G401 (cell line): ENCODE measurements at regions not wholly inside any gene's neighbourhood (a gene's known extent, or its start where the extent isn't known, plus 50 kb on each side); places are given as distances from the start of the nearest gene placed in this dataset.
A peak's percentile ranks its signal among the peaks of the same experiment; 100 is the strongest.

Experiments
- DNase-seq: peaks from one replicate; pipeline ENCODE4 v3.0.0-alpha.2; 2015; ENCODE audit warnings: low spot score
- in situ Hi-C: cut with HindIII; loops from 2 replicates; pipeline ENCODE4 v1.10.0; 2016; ENCODE audit warnings: low sequenced_read_pairs, mixed read lengths

DNA sequence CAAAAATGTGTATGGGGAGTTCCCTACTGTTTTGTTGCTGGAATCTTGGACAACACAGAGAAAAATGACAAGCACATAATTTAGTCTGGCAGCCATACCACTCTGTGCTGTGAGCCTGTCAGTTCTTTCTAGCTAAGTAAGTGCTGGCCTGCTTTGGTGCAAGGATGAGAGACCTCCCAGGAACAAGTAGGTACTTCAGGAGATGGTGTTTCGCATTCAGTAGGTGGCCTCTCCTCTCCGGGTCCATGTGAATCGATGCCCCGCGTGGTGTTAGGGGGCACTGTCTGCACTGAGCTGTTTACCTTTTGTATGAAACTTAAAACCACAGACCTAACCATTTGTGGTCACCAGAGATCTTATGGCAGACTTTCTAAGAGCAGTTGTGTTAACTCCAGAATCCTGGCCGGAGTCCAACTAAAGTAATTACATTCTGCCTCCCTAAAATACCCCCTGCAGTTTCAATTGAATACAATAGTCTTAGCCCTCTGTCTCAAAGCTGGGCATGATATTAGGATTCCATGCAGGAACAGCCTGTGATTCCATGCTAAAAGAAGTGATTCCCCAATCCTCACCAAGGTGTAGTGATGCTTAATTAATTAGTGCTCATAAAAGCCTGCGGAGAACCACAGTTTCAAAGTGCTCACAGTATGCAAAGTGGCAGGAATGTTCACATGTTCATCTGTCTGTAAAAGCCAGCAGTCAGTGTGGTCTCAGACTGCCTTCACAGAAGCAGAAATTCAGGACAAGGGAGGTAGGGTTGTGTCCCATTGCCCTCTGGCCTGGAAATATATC is 64.2 kb downstream of the LLPH start:
- in situ Hi-C loops: no loop called here
- DNase-seq: peak; percentile 66

DNA sequence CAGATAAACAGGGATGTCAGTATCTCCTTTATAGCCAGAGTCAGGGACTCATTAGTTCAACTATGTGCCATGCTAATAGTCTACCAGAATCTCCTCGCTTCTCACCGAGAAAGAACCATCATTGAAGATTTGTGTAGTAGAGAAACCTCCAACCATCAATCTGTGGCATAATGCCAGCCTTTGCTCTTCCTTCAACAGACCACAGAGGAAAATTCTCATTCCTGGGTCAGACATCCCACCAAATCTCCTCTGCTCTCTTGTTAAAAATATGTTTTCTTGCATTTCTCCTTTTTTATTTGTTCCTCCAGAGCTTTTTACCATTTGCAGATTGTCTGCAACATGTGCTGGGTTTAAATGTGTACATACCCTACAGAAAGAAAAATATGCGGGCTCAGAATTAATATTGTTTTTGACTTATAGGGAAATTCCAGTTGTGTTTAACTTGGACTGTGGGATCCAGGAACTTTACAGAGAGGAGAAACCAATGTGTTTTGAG is 64.9 kb downstream of the LLPH start:
- in situ Hi-C loops: no loop called here
- DNase-seq: no peak

DNA sequence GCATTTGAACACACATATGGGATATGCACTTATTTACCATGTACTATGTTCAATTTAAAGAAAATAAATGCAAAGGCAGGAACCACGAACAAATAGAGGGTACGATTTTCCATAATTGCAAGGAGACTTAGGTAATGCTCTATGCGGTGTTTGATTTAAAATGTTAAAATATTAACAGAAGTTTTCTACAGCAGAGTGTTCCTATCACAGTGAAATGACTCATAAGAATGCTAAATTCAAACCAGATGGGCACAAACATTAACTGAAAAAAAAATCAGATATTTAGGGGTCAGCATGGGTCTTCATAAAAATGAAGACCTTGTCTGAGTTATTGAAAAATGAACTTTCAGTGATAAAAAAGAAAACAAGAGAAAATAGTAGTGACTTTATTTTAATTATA is 65.4 kb downstream of the LLPH start:
- in situ Hi-C loops: no loop called here

DNA sequence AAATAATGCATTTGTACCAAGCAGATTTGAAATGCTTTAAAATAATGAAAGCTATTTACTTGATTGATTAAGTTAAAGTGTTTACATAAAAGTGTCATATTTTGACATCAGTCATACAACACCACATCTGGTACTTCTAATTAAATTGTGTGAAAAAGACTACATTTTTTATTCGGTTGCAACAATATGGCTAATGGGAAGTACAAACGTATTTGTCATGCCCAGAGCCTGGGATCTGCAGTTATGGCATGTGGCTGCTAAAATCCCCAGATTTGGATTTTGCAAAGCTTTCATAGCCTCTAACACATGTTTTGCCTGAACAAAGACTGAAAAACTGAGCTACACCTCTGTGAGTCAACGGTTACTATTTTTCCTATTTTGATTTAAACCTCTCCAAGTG is 66.6 kb downstream of the LLPH start:
- in situ Hi-C loops: no loop called here
- no peak for DNase-seq

More for the DNA sequence above, 65.4 kb downstream of the LLPH start:
- DNase-seq: no peak

DNA sequence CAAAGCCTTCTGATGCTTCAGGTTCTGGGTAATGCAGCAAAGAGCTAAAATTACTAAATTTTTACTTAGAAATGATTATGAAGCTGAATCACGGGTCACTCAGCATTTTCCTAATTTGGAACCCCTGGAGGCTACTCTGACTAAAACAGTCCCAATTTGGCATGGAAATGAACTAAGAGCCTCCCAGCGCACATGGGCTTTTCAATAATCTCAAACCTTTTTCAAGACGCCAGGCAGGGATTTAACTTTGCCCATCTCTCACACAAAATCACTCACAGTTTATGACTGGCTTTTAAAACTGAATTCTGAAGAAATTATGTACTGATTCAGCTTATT is 68.3 kb downstream of the LLPH start:
- no peak for DNase-seq
- in situ Hi-C loops: no loop called here

DNA sequence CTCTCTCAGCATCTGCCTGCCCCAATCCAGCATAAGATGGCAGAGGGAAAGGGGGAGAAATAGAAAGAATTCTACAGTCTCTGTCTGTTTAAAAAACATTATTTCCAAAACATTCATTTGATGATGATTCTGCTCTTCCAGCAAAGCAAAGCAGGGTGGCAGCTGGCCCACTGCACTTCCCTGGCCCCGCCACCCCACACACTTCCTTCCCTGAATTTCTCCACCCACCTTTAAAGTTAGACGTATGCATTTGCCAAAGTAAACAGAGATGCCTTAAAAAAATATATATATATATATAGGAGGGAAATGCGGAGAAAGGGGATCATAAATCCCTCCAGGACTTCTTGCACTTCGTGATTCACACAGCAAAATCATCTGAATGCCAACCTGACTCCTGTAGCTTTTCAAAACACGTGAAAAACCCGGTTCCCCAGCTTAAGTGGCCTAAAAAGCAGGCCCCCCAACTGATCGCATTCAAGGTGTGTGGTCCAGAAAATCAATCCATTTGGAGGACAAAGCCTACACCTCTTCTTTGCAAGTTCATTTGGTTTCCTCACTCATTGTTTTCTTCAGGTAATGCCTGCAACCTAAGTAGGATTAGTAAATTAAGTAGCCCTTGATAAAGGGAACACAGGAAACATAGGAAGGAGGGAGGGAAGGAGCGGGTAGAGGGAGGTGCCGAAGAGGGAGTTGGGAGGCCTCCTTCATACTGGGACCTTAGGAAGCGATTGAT is 68.8 kb downstream of the LLPH start:
- in situ Hi-C loops: no loop called here

DNA sequence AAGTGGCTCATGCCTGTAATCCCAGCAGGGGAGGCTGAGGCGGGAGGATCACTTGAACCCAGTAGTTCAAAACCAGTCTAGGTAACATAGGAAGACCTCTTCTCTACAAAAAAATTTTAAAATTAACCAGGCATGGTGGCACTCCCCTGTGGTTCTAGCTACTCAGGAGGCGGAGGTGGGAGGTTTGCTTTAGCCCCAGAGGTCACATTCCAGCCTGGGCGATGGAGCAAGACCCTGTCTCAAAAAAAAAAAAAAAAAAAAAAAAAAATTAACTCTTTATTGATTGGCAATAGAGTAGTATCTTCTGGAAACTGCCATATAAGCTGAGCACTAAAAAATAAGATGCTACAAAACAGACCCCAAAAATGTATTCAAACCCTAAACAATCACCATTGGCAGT is 69.5 kb downstream of the LLPH start:
- in situ Hi-C loops: no loop called here

More for the DNA sequence above, 68.8 kb downstream of the LLPH start:
- peak; percentile 60 for DNase-seq

DNA sequence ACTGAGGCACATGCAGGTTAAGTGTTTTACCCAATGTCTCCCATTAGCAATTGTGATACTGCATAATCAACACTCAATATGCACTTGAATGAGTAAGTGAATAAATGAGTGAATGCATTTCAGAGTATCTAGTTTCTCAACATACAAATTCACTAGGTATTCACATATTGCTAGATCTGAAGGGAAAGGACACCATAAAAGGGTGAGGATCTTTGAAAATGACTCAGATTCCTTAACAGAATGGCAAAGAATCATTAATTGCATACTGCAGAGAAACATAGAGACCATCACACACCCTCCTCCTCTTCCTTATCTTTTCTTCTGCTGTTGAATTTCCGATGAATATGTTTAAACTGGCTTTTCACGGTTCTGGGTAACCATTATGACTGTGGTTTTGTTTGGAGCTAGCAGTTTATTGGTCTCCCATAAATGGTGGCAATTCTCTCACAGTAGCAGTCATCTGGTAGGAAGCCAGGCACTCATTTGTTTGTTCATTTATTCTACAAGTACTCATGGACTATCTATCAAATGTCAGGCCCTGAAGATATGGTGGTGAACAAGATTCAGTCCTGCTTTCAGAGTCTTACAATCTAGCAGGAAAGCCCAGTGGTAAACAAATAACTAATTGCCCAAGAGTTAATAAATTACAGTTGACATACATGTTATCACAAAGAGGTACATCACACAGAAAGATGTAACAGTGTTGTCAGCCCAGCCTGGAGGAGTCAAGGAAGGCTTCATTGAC is 70.2 kb downstream of the LLPH start:
- in situ Hi-C loops: no loop called here
- DNase-seq: no peak

More for the DNA sequence above, 69.5 kb downstream of the LLPH start:
- DNase-seq: no peak

DNA sequence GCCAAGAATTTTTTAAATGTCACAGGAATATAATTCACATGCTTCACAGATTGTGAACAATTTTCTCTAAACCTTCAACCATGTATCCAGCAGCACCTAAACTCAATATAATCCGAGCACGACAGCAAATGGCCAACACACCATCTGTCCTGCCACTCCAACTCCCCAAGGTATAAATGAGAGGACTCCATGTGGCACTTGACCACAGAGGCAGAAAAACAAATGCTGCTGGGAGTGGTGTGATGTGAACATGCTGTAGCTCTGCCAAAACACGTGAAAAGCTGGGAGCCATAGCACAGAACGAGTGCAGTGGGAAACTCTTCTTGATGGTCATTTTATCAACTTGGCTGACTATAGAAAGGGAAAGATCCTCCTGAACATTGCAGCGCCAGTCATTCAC is 70.9 kb downstream of the LLPH start:
- in situ Hi-C loops: no loop called here
- DNase-seq: no peak

DNA sequence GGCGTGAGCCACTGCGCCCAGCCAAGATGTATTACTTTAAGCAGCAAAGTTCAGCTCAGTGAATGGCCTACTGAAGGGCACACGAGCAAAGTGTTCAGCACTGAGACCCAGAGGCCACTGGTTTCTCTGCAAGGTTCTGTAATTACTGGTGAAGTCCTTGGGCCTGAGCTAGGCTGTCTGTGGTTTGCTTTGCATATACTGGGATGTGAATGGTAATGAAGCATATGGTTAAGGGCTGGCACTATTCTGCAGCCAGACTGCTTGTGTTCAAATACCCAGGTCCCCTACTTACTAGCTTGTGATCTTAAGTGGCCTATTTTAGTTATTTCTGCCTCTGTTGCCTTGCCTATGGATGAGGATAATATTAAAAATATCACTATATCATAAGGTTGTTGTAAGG is 72.0 kb downstream of the LLPH start:
- in situ Hi-C loops: no loop called here
- DNase-seq: no peak

DNA sequence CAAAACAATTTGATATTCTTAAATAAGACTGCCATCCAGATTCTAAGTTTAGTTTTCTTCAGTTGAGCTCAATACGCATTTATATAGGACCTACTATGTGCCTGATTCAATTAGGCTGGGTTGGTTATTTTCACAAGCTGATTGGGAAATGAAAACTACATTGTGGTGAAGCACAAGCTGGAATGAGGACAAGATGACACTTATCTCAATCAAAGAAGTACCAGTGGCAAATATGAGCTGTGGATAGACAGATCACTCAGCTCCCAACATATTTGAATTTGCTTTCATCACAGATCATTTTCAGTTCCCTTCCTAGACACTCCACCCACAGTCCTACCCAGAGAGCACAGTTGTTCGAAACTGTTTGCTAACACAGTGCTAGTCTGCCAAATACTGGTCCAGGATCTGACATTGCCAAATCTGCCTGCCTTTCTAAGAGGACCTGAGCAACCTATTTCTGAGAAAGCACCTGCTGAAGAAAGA is 74.7 kb downstream of the LLPH start:
- DNase-seq: no peak
- in situ Hi-C loops: no loop called here

DNA sequence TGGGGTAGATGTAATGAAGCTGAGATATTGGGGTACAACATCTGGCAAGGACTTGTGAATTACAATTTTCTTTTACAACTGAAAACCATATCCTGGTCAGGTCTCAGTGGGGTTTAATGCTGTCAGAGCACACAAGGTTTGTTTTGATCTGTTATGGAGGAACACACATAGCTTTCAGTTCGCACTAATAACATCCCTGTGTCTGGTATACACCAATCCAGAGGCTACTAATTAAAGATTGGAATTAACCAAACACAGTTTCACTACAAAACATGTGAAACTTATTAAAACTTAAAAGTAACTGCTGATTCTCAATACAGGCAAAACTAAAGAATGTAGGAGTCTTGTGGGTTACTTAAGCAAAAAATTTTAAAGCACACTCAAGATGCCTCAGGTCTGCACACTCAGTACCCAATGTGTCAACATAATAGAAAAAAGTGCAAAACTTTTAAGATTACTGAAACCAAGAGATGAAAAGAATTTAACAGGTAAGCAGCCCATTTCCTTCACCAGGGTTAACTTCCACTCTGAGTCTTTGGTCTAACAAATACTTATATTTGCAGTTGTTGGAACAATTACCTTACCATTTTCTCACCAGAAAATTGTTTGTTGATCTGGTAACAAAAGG is 77.4 kb downstream of the LLPH start:
- in situ Hi-C loops: no loop called here
- no peak for DNase-seq

DNA sequence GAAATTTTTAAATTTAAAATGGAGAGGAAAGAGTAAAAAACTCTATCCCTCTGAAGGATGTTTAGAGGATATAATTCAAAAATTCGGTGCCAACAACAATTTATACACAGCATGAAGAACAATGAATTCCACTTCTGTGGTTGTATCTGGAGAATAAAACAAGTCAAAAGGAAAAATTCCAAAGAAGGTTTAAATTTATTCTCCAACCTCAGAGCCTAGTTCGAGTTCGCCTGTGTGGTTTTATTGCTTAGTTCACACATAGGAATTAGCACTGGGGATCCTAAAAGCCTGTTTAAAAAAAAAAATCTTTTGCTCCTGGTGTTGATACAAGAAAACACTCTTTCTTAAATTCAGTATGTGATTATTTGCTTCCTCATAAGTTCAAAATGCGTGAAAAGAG is 79.2 kb downstream of the LLPH start:
- in situ Hi-C loops: no loop called here
- DNase-seq: no peak

DNA sequence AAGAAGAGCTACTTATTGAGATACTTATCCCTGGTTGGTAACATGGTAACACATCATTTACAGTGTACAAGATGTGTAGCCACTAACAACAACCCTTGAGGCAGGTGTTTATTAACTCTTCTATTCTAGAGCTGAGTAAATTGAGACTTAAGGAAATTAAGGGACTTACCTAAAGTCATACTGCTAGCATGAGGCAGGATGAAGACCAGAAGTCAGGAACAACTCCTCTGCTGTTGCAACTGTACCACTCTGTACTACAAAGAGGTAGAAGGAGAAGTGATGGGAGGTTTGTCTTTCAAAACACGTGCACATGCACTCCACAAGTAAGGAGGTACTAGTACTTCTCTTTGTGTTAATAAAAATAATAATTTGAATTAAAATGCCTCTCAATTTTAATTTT is 79.9 kb downstream of the LLPH start:
- DNase-seq: no peak
- in situ Hi-C loops: no loop called here

DNA sequence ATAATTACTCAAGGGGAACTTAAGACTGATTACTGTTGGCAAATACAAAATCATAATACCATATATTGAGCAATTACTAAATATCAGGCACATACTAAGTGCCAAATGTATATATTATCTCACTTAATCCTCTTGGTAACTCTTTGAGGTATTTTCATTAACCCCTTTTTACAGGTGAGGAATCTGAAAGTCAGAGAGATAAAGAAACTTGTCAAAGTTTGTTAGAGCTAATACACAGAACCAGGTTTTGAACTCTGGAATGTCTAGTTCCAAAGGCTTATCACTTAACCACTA is 80.3 kb downstream of the LLPH start:
- in situ Hi-C loops: no loop called here
- no peak for DNase-seq

DNA sequence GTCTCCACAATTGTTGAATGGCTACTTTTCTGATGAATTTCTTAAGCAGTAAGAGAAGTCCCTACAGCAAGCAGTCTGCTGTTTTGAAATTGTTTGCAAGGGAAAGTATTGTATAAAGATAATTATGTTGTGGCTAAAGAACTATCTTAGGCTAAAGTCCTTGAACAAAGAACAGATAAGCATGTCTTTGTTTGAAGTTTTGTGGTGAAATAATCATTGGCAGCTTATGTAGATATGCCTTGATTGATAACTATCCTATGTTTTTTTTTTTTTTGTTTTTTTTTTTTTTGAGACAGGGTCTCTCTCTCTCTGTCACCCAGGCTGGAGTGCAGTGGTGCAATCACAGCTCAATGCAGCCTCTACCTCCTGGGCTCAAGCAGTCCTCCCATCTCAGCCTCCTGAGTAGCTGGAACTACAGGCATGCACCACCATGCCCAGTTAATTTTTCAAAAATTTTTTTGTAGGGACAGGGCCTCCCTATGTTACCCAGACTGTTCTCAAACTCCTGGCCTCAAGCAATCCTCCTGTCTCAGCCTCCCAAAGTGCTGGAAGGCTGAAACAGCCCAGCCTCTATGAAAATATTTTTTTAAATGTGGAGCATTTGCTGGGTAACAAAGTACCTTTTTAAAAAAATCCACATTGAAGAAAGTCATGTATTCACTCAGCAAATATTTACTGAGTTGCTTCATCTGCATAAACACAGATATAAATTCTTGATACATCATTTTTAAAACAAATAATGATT is 80.8 kb downstream of the LLPH start:
- in situ Hi-C loops: no loop called here
- no peak for DNase-seq

DNA sequence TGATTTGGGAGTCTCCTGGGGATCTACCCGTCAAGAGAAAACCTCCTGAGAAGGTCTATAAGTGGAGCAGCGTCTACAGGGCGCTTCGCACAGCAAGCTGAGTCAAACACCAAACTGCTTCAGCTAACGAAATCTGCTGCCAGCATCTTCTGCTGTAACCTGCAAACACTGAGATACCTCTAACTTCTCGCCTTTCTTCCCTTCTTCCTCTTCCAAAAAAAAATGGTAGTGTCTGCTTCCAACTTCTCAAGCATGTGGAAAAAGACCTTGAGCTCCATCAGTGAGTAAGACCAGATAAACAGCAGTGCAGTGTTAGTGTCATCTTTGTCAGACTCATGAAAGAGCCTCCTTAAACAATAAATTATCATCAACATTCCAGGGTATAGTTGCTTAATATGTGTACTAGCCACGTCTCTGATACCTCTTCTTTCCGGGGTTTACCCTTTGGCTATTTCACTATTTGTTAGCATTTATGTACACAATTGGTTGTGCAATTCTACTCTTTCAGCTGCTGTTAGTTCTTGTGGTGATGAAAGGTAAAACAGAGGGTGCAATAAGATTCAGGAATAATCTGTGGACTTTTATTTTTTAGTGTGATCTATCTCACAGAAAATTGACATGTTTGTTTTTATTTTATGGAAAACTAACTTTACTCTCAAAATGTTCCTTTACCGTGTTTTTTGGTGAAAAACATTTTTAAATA is 81.6 kb downstream of the LLPH start:
- DNase-seq: no peak
- in situ Hi-C loops: no loop called here

DNA sequence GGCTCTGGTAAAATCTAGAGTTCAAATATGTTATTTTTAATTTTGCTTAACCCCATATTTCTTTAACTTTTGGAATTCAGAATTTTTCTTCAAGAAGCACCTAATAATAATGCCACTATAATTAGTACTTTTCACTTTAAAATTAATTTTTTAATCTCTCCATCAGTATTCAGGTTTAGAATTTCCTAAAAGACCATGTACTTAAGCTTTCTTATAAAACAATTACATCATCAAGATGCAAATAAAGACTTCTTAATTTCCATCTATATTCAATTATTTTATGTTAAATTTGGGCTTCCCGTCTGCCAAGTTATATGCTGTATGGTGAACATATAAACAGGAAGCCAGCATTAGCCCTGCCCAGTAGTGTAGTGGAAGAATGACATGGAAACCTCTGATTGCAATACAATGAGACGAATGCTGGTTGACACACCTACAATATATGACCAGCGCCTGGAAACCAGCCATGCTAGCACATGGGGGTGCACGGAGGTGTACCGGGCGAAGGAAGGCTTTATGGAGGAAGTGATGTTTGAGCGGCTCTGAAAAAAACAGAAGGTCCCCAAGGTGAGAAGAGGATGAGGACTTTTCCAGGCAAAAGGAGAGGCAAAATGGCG is 82.2 kb downstream of the LLPH start:
- in situ Hi-C loops: no loop called here
- no peak for DNase-seq
